HCT116 (cell line): ENCODE measurements at regions not wholly inside any gene's neighbourhood (a gene's known extent, or its start where the extent isn't known, plus 50 kb on each side); places are given as distances from the start of the nearest gene placed in this dataset.

Source experiments
- ATAC-seq: fragments of 200-7000 bp; cut with Tn5 transposase; 2 replicates; pipeline ENCODE4 v1.9.1; 2020; ENCODE audit warnings: mild to moderate bottlenecking, moderate library complexity
- BruUV-seq: library from RNA; stranded (reverse); fragments of 400-500 nt; replicated peaks from 2 replicates; lab custom pipeline; 2021; lab: Mats Ljungman, UMichigan
- CTCF ChIA-PET: fragments of 300-600 bp; sonication (Branson Sonifier 250); formaldehyde crosslinking; loops from one replicate; lab custom pipeline; 2021; ENCODE audit warnings: antibody characterized with exemption; lab: Charles Lee
- POLR2A ChIA-PET: fragments of 300-600, 350-600 bp; sonication (Branson Sonifier 250); formaldehyde crosslinking; loops from one replicate; lab custom pipeline; 2021; ENCODE audit warnings: antibody characterized with exemption; lab: Charles Lee
- RAD21 ChIA-PET, 2 experiments: fragments of 300-600 bp; sonication (Branson Sonifier 250); formaldehyde crosslinking; loops; one replicate each; lab custom pipeline; 2023; ENCODE audit warnings: low total read pairs in 2 of 2; ENCODE audit not compliant: uncharacterized antibody in 2 of 2, unreplicated experiment in 2 of 2, low non-redundant PET in 1 of 2; lab: Charles Lee
- DNase-seq: peaks from one replicate; pipeline ENCODE4 v3.0.0-alpha.2; 2010; ENCODE audit warnings: low read depth, low spot score
- H2AFZ ChIP-seq: fragments of 200-600 bp; shearing (Covaris generic), sonication (generic); 2 replicates; pipeline ENCODE4 v1.6.1; 2017; ENCODE audit warnings: low read depth, mixed run types, mixed read lengths, antibody characterized with exemption, low read length; ENCODE audit not compliant: poor library complexity, severe bottlenecking
- H3K27ac ChIP-seq: 2 replicates; pipeline ENCODE4 v1.5.1; 2012; ENCODE audit warnings: low read depth, low read length
- H3K27me3 ChIP-seq: fragments of 200-600 bp; sonication (generic); 2 replicates; pipeline ENCODE4 v1.6.1; 2016; ENCODE audit warnings: mixed run types, low read length, mixed read lengths; ENCODE audit not compliant: insufficient read depth
- H3K36me3 ChIP-seq, 2 experiments: fragments of 200-500 bp in 1 of 2; fragments of 200-600 bp in 1 of 2; sonication (Bioruptor generic) in 1 of 2; sonication (generic) in 1 of 2; 2 replicates each; pipeline versions ENCODE4 v1.5.1 to v1.6.1; 2014 to 2016; ENCODE audit warnings: low read length in 2 of 2, inconsistent platforms in 1 of 2, mixed read lengths in 1 of 2, mixed run types in 1 of 2; ENCODE audit not compliant: insufficient read depth in 2 of 2, control insufficient read depth in 1 of 2
- H3K4me1 ChIP-seq, 2 experiments: fragments of 200-600 bp in 1 of 2; sonication (generic) in 1 of 2; 2 replicates each; pipeline versions ENCODE4 v1.5.1 to v1.6.1; 2012 to 2017; ENCODE audit warnings: low read length in 2 of 2, inconsistent platforms in 1 of 2, mild to moderate bottlenecking in 1 of 2, mixed read lengths in 1 of 2, mixed run types in 1 of 2, moderate library complexity in 1 of 2; ENCODE audit not compliant: insufficient read depth in 2 of 2, control insufficient read depth in 1 of 2
- H3K4me2 ChIP-seq: fragments of 200-600 bp; sonication (generic); 2 replicates; pipeline ENCODE4 v1.6.1; 2017; ENCODE audit warnings: mixed run types, low read length, mixed read lengths
- H3K4me3 ChIP-seq, 2 experiments: fragments of 200-600 bp in 1 of 2; sonication (generic) in 1 of 2; replicated peaks in 1 of 2; 2 replicates each; pipeline ENCODE4 v1.5.1; 2011 to 2016; ENCODE audit warnings: low read length in 2 of 2, control low read depth in 1 of 2, low read depth in 1 of 2, mild to moderate bottlenecking in 1 of 2, mixed read lengths in 1 of 2, mixed run types in 1 of 2
- H3K79me2 ChIP-seq: fragments of 200-600 bp; sonication (generic); 2 replicates; pipeline ENCODE4 v1.6.1; 2017; ENCODE audit warnings: mild to moderate bottlenecking, mixed run types, low read length, moderate library complexity, mixed read lengths; ENCODE audit not compliant: insufficient read depth
- H3K9ac ChIP-seq: fragments of 200-600 bp; sonication (generic); 2 replicates; pipeline ENCODE4 v1.6.1; 2016; ENCODE audit warnings: low read length, mixed read lengths
- H3K9me2 ChIP-seq: fragments of 200-600 bp; sonication (generic), shearing (Covaris generic); 2 replicates; pipeline ENCODE4 v1.6.1; 2017; ENCODE audit warnings: mixed run types, mild to moderate bottlenecking, moderate library complexity; ENCODE audit not compliant: insufficient read depth
- H3K9me3 ChIP-seq, 2 experiments: fragments of 200-500 bp in 1 of 2; fragments of 200-600 bp in 1 of 2; sonication (Bioruptor generic) in 1 of 2; sonication (generic) in 1 of 2; 2 replicates each; pipeline ENCODE4 v1.6.1; 2014 to 2017; ENCODE audit warnings: low read length in 2 of 2, mixed read lengths in 2 of 2, inconsistent platforms in 1 of 2, low read depth in 1 of 2, mild to moderate bottlenecking in 1 of 2, mixed run types in 1 of 2, moderate library complexity in 1 of 2; ENCODE audit not compliant: control insufficient read depth in 1 of 2, insufficient read depth in 1 of 2
- H4K20me1 ChIP-seq: fragments of 200-600 bp; sonication (generic), shearing (Covaris generic); 2 replicates; pipeline ENCODE4 v1.6.1; 2017; ENCODE audit warnings: mixed run types, mild to moderate bottlenecking, moderate library complexity; ENCODE audit not compliant: insufficient read depth
- ATF3 ChIP-seq: IDR thresholded peaks from 2 replicates; pipeline ENCODE4 v1.6.1; 2012
- CBX3 ChIP-seq: IDR thresholded peaks from 2 replicates; pipeline ENCODE4 v1.6.1; 2012; ENCODE audit warnings: low read depth
- CTCF ChIP-seq, 3 experiments: fragments of 200-600 bp in 1 of 3; sonication (generic) in 1 of 3; IDR thresholded peaks in 2 of 3; conservative IDR thresholded peaks in 1 of 3; 2 replicates each; pipeline ENCODE4 v1.5.1; 2012 to 2017; ENCODE audit warnings: low read depth in 2 of 3, low read length in 2 of 3, antibody characterized with exemption in 1 of 3, borderline replicate concordance in 1 of 3, control low read depth in 1 of 3, mild to moderate bottlenecking in 1 of 3, mixed read lengths in 1 of 3, mixed run types in 1 of 3, moderate library complexity in 1 of 3; ENCODE audit not compliant: insufficient read depth in 1 of 3
- EGR1 ChIP-seq: IDR thresholded peaks from 2 replicates; pipeline ENCODE4 v1.6.1; 2012; ENCODE audit warnings: low read depth
- ELF1 ChIP-seq: IDR thresholded peaks from 2 replicates; pipeline ENCODE4 v1.6.1; 2012; ENCODE audit warnings: low read depth, borderline replicate concordance
- EZH2 ChIP-seq: fragments of 200-600 bp; sonication (generic); IDR thresholded peaks from 2 replicates; pipeline ENCODE4 v1.6.1; 2017; ENCODE audit warnings: antibody characterized with exemption, mixed run types
- EZH2phosphoT487 ChIP-seq: fragments of 200-600 bp; IDR thresholded peaks from 2 replicates; pipeline ENCODE4 v1.6.1; 2018; ENCODE audit warnings: antibody characterized with exemption, borderline replicate concordance
- POLR2A ChIP-seq: IDR thresholded peaks from 2 replicates; pipeline ENCODE4 v1.7.0; 2011; ENCODE audit warnings: borderline replicate concordance; ENCODE audit not compliant: insufficient read depth, insufficient read length; ENCODE audit errors: extremely low read depth
- RAD21 ChIP-seq: IDR thresholded peaks from 2 replicates; pipeline ENCODE4 v1.6.1; 2012; ENCODE audit warnings: low read depth, mild to moderate bottlenecking
- SIN3A ChIP-seq: IDR thresholded peaks from 2 replicates; pipeline ENCODE4 v1.6.1; 2012; ENCODE audit warnings: low read depth
- ZBTB33 ChIP-seq: IDR thresholded peaks from 2 replicates; pipeline ENCODE4 v1.6.1; 2011; ENCODE audit warnings: mild to moderate bottlenecking, low read length, moderate library complexity; ENCODE audit not compliant: insufficient replicate concordance; ENCODE audit errors: extremely low read depth
- ZNF274 ChIP-seq: fragments of 200-500 bp; sonication (Bioruptor generic); IDR thresholded peaks from 2 replicates; pipeline ENCODE4 v1.6.1; 2014; ENCODE audit warnings: mild to moderate bottlenecking, low read depth, low read length, inconsistent platforms
- intact Hi-C: fragments of 100-400 bp; cut with micrococcal nuclease; formaldehyde crosslinking; loops from 2 replicates; pipeline ENCODE4 v1.10.0; 2022

- Histone ChIP-seq H3K4me3 (no peak overlapping the region), H3K27me3 (no peaks in the 10 kb centered on the region), H3K9ac (no peak overlapping the region), H3K4me1 (no peaks in the 10 kb centered on the region), H3K27ac (no peak overlapping the region), H3K9me2 (0 out of 2 replicates have a peak, but pooled peaks cover 4% of the 10 kb centered on the region), H3K36me3 (no peaks in the 10 kb centered on the region)
- no peak for DNase-seq
- intact Hi-C loops: no loop called here
- RAD21 ChIA-PET: no interaction called here
- BruUV-seq: no TSS peak
- TF ChIP-seq RAD21 (no peak), CBX3 (no peak), SIN3A (no peak), ATF3 (no peak), ELF1 (no peak), EGR1 (no peak), POLR2A (no peak), EZH2phosphoT487 (no peak)
- TF ChIP-seq, all 23 proteins: peak for 0
- Histone ChIP-seq H3K4me2 (no peak overlapping the region), H3K79me2 (no peaks in the 10 kb centered on the region), H3K9me3 (no peaks in the 10 kb centered on the region), H4K20me1 (no peaks in the 10 kb centered on the region; the same call in 1 of the 2 replicates), H2AFZ (no peak overlapping the region)
- ChIA-PET POLR2A (no interaction called here), CTCF (no interaction called here)
- no peak for ATAC-seq
Measured at GRCh38 chr6:11953641-11954040, 58.5 kb upstream of the HIVEP1 start.

GRCh38 chr6:11952316-11952715 lies 59.8 kb upstream of the HIVEP1 start:
- no peaks in the 10 kb centered on the region; the same call in 1 of the 2 replicates for H4K20me1 ChIP-seq
- no peak for DNase-seq
- TF ChIP-seq ZBTB33 (no peak), CTCF (IDR thresholded peaks at IDR 0.05 in 2 of 3, conservative IDR thresholded peaks at IDR 0.05 in 1 of 3; ENCODE audit: borderline replicate concordance in 1 of 3, insufficient read depth in 1 of 3, low read depth in 2 of 3, low read length in 2 of 3) (no peak), ZNF274 (no peak), EZH2phosphoT487 (no peak), SIN3A (no peak), EZH2 (no peak), POLR2A (no peak), ELF1 (no peak)
- TF ChIP-seq, all 23 proteins: peak for 0
- H3K36me3 ChIP-seq: no peaks in the 10 kb centered on the region
- no peak overlapping the region for H3K9ac ChIP-seq
- no TSS peak for BruUV-seq
- RAD21 ChIA-PET: no interaction called here
- intact Hi-C loops: no loop called here
- H3K27ac ChIP-seq: no peak overlapping the region
- no peaks in the 10 kb centered on the region for H3K4me1 ChIP-seq
- POLR2A ChIA-PET: no interaction called here
- H3K79me2 ChIP-seq: no peaks in the 10 kb centered on the region
- no peaks in the 10 kb centered on the region for H3K9me3 ChIP-seq
- no peak for ATAC-seq
- 0 out of 2 replicates have a peak, but pooled peaks cover 4% of the 10 kb centered on the region for H3K9me2 ChIP-seq
- CTCF ChIA-PET: no interaction called here
- H3K4me2 ChIP-seq: no peak overlapping the region
- no peak overlapping the region for H3K4me3 ChIP-seq
- no peaks in the 10 kb centered on the region for H3K27me3 ChIP-seq
- no peak overlapping the region for H2AFZ ChIP-seq
